Kidney tubule cell (primary cell): ENCODE measurements at regions not wholly inside any gene's neighbourhood (a gene's known extent, or its start where the extent isn't known, plus 50 kb on each side); places are given as distances from the start of the nearest gene placed in this dataset.
A peak's percentile ranks its signal among the peaks of the same experiment; 100 is the strongest.
"Not testable (repeated sequence)": the region's sequence is repeated elsewhere in the genome, so short reads cannot be mapped to it uniquely, and the experiment has no call there.

Source experiments
- DNase-seq: peaks from one replicate; pipeline ENCODE4 v3.0.0-alpha.2; 2018; ENCODE audit warnings: low spot score

GRCh38 chr6:91075244-91075976 lies 488.5 kb upstream of the MAP3K7 start:
- no peak for DNase-seq

- DNase-seq = no peak
Observed at GRCh38 chr6:91063362-91063761, 476.5 kb upstream of the MAP3K7 start.

- DNase-seq = no peak
Observed at GRCh38 chr6:91057689-91058088, 470.8 kb upstream of the MAP3K7 start.

GRCh38 chr6:91055959-91056358 lies 469.1 kb upstream of the MAP3K7 start:
- DNase-seq = no peak

- DNase-seq = not testable (repeated sequence)
Observed at GRCh38 chr6:91052473-91053450, 465.9 kb upstream of the MAP3K7 start.

GRCh38 chr6:91045161-91045560 lies 458.3 kb upstream of the MAP3K7 start:
- peak; percentile 57 for DNase-seq

- DNase-seq = peak; percentile 64
Observed at GRCh38 chr6:91043751-91044150, 456.9 kb upstream of the MAP3K7 start.

GRCh38 chr6:91042656-91043055 lies 455.8 kb upstream of the MAP3K7 start:
- peak; percentile 87 for DNase-seq

GRCh38 chr6:91033964-91034363 lies 447.1 kb upstream of the MAP3K7 start:
- DNase-seq = no peak

- no peak for DNase-seq
Observed at GRCh38 chr6:91031581-91031980, 444.7 kb upstream of the MAP3K7 start.

GRCh38 chr6:91029211-91029610 lies 442.3 kb upstream of the MAP3K7 start:
- DNase-seq = no peak

GRCh38 chr6:91023529-91023928 lies 436.7 kb upstream of the MAP3K7 start:
- DNase-seq = no peak

GRCh38 chr6:91020744-91021143 lies 433.9 kb upstream of the MAP3K7 start:
- peak; percentile 43 for DNase-seq

- DNase-seq = no peak
Observed at GRCh38 chr6:91018586-91018985, 431.7 kb upstream of the MAP3K7 start.

- no peak for DNase-seq
Observed at GRCh38 chr6:91013511-91013910, 426.6 kb upstream of the MAP3K7 start.

GRCh38 chr6:90997076-90997475 lies 410.2 kb upstream of the MAP3K7 start:
- DNase-seq = no peak

- peak; percentile 68 for DNase-seq
Observed at GRCh38 chr6:90993770-90994169, 406.9 kb upstream of the MAP3K7 start.

GRCh38 chr6:90989763-90990162 lies 402.9 kb upstream of the MAP3K7 start:
- DNase-seq = no peak

- DNase-seq = no peak
Observed at GRCh38 chr6:90984066-90984465, 397.2 kb upstream of the MAP3K7 start.

GRCh38 chr6:90983462-90983861 lies 396.6 kb upstream of the MAP3K7 start:
- no peak for DNase-seq

GRCh38 chr6:90982581-90982980 lies 395.7 kb upstream of the MAP3K7 start:
- DNase-seq = no peak

- DNase-seq = no peak
Observed at GRCh38 chr6:90982051-90982450, 395.2 kb upstream of the MAP3K7 start.

GRCh38 chr6:90978046-90978445 lies 391.2 kb upstream of the MAP3K7 start:
- peak; percentile 20 for DNase-seq
